AG04449 (cell line): ENCODE measurements at regions not wholly inside any gene's neighbourhood (a gene's known extent, or its start where the extent isn't known, plus 50 kb on each side); places are given as distances from the start of the nearest gene placed in this dataset.
"Not testable (repeated sequence)": the region's sequence is repeated elsewhere in the genome, so short reads cannot be mapped to it uniquely, and the experiment has no call there.

Source experiments
- CTCF ChIA-PET: fragments of 350-600 bp; formaldehyde crosslinking; extraction: SDS; loops from one replicate; lab custom pipeline; 2021; ENCODE audit warnings: antibody characterized with exemption; lab: Yijun Ruan, JAX
- POLR2A ChIA-PET: fragments of 400-600, 350-600 bp; formaldehyde crosslinking; extraction: SDS; loops from one replicate; lab custom pipeline; 2020; ENCODE audit warnings: antibody characterized with exemption, inconsistent platforms; lab: Yijun Ruan, JAX
- DNase-seq: peaks from one replicate; pipeline ENCODE4 v3.0.0-alpha.2; 2010; ENCODE audit warnings: low read depth, low spot score
- H3K4me3 ChIP-seq: 2 replicates; pipeline ENCODE4 v1.5.1; 2011; ENCODE audit warnings: low read depth, mild to moderate bottlenecking, control low read depth, low read length
- CTCF ChIP-seq: IDR thresholded peaks from one replicate; pipeline ENCODE4 v1.5.1; 2011; ENCODE audit warnings: mild to moderate bottlenecking, moderate library complexity, low read length, control low read depth, inconsistent platforms; ENCODE audit not compliant: insufficient read depth; ENCODE audit errors: missing control alignments

- POLR2A ChIA-PET, result no interaction called here
- CTCF ChIA-PET, result no interaction called here
- no peak for DNase-seq
- no peak overlapping the region for H3K4me3 ChIP-seq
- no peak for TF ChIP-seq CTCF
Observed at GRCh38 chr10:22784668-22785067, 70.3 kb upstream of the PIP4K2A start.

- DNase-seq, result no peak
Observed at GRCh38 chr10:22783807-22784206, 69.4 kb upstream of the PIP4K2A start.

GRCh38 chr10:22780474-22780885, 66.1 kb upstream of the PIP4K2A start:
- TF ChIP-seq CTCF, result no peak
- no peak for DNase-seq
- H3K4me3 ChIP-seq, result no peak overlapping the region
- CTCF ChIA-PET, result no interaction called here
- POLR2A ChIA-PET, result no interaction called here

More at GRCh38 chr10:22783807-22784206, 69.4 kb upstream of the PIP4K2A start:
- ChIA-PET POLR2A (no interaction called here), CTCF (no interaction called here)
- no peak overlapping the region for H3K4me3 ChIP-seq
- no peak for TF ChIP-seq CTCF

- POLR2A ChIA-PET, result no interaction called here
- CTCF ChIA-PET, result no interaction called here
- no peak overlapping the region for H3K4me3 ChIP-seq
- no peak for TF ChIP-seq CTCF
- no peak for DNase-seq
Observed at GRCh38 chr10:22779331-22780019, 65.1 kb upstream of the PIP4K2A start.

GRCh38 chr10:22774102-22774501, 59.7 kb upstream of the PIP4K2A start:
- TF ChIP-seq CTCF, result no peak
- no peak for DNase-seq
- ChIA-PET POLR2A (no interaction called here), CTCF (no interaction called here)
- H3K4me3 ChIP-seq, result no peak overlapping the region

- POLR2A ChIA-PET, CTCF ChIA-PET, H3K4me3 ChIP-seq, DNase-seq: not testable (repeated sequence)
Observed at GRCh38 chr10:22771631-22772030, 57.3 kb upstream of the PIP4K2A start.

GRCh38 chr10:22770270-22770669, 55.9 kb upstream of the PIP4K2A start:
- ChIA-PET POLR2A (no interaction called here), CTCF (no interaction called here)

More at GRCh38 chr10:22770270-22770669, 55.9 kb upstream of the PIP4K2A start:
- DNase-seq, result no peak
- no peak overlapping the region for H3K4me3 ChIP-seq
- TF ChIP-seq CTCF, result no peak
